BJ (cell line): ENCODE measurements at regions not wholly inside any gene's neighbourhood (a gene's known extent, or its start where the extent isn't known, plus 50 kb on each side); places are given as distances from the start of the nearest gene placed in this dataset.

Experiments
- CTCF ChIA-PET: fragments of 350-600 bp; formaldehyde crosslinking; extraction: SDS; loops from one replicate; lab custom pipeline; 2021; ENCODE audit warnings: antibody characterized with exemption, inconsistent platforms; lab: Yijun Ruan, JAX
- POLR2A ChIA-PET: fragments of 300-600 bp; sonication (Branson Sonifier 250); formaldehyde crosslinking; extraction: SDS; loops from one replicate; lab custom pipeline; 2021; ENCODE audit warnings: antibody characterized with exemption; lab: Charles Lee
- DNase-seq: peaks from one replicate; pipeline ENCODE4 v3.0.0-alpha.2; 2011; ENCODE audit warnings: low read depth
- H3K27me3 ChIP-seq: 2 replicates; pipeline ENCODE4 v1.6.0; 2011; ENCODE audit warnings: low read length; ENCODE audit not compliant: control insufficient read depth, insufficient read depth
- H3K36me3 ChIP-seq: 2 replicates; pipeline ENCODE4 v1.5.1; 2011; ENCODE audit warnings: low read length; ENCODE audit not compliant: control insufficient read depth, insufficient read depth
- H3K4me3 ChIP-seq: 2 replicates; pipeline ENCODE4 v1.5.1; 2011; ENCODE audit warnings: low read depth, mild to moderate bottlenecking, control low read depth, low read length
- TF ChIP-seq, protein P1 (sequence below): IDR thresholded peaks from 2 replicates; pipeline ENCODE4 v1.5.1; 2011; ENCODE audit warnings: low read depth, mild to moderate bottlenecking, control low read depth, inconsistent platforms, low read length, moderate library complexity; ENCODE audit not compliant: insufficient read depth

DNA sequence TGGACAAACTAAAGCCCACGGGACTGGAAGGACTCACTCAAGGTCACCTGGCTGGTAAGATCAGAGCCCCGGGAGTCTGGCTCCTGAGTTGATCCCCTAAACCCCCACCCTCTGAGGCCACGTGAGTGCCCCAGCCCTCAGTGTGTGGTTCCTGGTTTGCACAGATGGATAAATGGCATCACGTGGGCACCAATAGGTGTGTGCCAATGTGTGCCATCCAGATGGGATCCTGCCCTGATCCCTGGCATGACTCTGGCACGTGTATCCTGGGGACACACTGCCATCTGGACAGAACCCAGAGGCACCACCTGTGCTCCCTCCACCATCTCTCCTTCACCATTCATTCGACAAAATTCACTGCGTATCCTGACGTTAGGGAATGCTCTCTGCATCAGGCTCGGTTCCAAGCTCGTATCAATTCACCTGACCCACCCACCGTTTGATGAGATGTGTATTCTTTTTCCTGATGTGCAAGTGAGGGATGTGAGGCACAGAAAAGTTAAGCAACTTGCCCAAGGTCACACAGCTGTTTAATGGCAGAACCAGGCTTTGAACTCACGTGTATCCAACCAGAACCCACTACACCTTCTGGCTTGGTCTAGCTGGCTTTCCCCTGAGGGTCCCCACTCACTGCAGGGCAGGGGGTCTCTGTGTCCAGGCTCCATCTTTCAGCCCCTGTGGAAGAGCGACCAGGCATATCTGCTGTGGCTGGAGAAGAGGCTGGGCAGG lies 49.8 kb upstream of the PAX7 start:
- POLR2A ChIA-PET = no interaction called here
- TF ChIP-seq, protein P1, sequence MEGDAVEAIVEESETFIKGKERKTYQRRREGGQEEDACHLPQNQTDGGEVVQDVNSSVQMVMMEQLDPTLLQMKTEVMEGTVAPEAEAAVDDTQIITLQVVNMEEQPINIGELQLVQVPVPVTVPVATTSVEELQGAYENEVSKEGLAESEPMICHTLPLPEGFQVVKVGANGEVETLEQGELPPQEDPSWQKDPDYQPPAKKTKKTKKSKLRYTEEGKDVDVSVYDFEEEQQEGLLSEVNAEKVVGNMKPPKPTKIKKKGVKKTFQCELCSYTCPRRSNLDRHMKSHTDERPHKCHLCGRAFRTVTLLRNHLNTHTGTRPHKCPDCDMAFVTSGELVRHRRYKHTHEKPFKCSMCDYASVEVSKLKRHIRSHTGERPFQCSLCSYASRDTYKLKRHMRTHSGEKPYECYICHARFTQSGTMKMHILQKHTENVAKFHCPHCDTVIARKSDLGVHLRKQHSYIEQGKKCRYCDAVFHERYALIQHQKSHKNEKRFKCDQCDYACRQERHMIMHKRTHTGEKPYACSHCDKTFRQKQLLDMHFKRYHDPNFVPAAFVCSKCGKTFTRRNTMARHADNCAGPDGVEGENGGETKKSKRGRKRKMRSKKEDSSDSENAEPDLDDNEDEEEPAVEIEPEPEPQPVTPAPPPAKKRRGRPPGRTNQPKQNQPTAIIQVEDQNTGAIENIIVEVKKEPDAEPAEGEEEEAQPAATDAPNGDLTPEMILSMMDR = no peak
- CTCF ChIA-PET = interaction anchor here (0.7 to 2.7 kb wide), 15 partner anchors 9 to 1086 kb away, joined by 3 to 17 read pairs (median 4); no protein-coding TSS in a partner anchor
- H3K36me3 ChIP-seq = no peaks in the 10 kb centered on the region
- no peak for DNase-seq
- no peak overlapping the region for H3K4me3 ChIP-seq
- H3K27me3 ChIP-seq = no peaks in the 10 kb centered on the region
